Loucy (cell line): ENCODE measurements at regions not wholly inside any gene's neighbourhood (a gene's known extent, or its start where the extent isn't known, plus 50 kb on each side); places are given as distances from the start of the nearest gene placed in this dataset.

Experiments used
- H2AFZ ChIP-seq: fragments of 200-600 bp; sonication (generic); 2 replicates; pipeline ENCODE4 v1.6.0; 2016; ENCODE audit warnings: antibody characterized with exemption, mild to moderate bottlenecking, low read length, moderate library complexity
- H3F3A ChIP-seq: fragments of 200-600 bp; 2 replicates; pipeline ENCODE4 v1.6.0; 2016; ENCODE audit warnings: antibody characterized with exemption, low read depth, mild to moderate bottlenecking
- H3K27me3 ChIP-seq: fragments of 200-600 bp; sonication (generic); 2 replicates; pipeline ENCODE4 v1.6.1; 2014; ENCODE audit warnings: low read length, mild to moderate bottlenecking; ENCODE audit not compliant: insufficient read depth, poor library complexity, severe bottlenecking
- H3K36me3 ChIP-seq: fragments of 200-600 bp; sonication (generic); 2 replicates; pipeline ENCODE4 v1.6.1; 2016; ENCODE audit warnings: low read length; ENCODE audit not compliant: insufficient read depth
- H3K4me1 ChIP-seq: fragments of 200-600 bp; sonication (generic); 2 replicates; pipeline ENCODE4 v1.5.1; 2014; ENCODE audit warnings: low read length, mild to moderate bottlenecking; ENCODE audit not compliant: insufficient read depth, poor library complexity, severe bottlenecking
- H3K4me2 ChIP-seq: fragments of 200-600 bp; sonication (generic); 2 replicates; pipeline ENCODE4 v1.6.0; 2014; ENCODE audit warnings: antibody characterized with exemption, low read length, low read depth, mild to moderate bottlenecking; ENCODE audit not compliant: poor library complexity, severe bottlenecking
- H3K4me3 ChIP-seq: fragments of 200-600 bp; sonication (generic); 2 replicates; pipeline ENCODE4 v1.5.1; 2014; ENCODE audit warnings: low read length, mild to moderate bottlenecking, mixed read lengths; ENCODE audit not compliant: poor library complexity, severe bottlenecking
- H3K79me2 ChIP-seq: fragments of 200-600 bp; sonication (generic); 2 replicates; pipeline ENCODE4 v1.6.1; 2014; ENCODE audit warnings: low read length; ENCODE audit not compliant: insufficient read depth
- H3K9ac ChIP-seq: fragments of 200-600 bp; sonication (generic); 2 replicates; pipeline ENCODE4 v1.6.0; 2014; ENCODE audit warnings: mild to moderate bottlenecking, low read depth, low read length, moderate library complexity; ENCODE audit not compliant: poor library complexity, severe bottlenecking
- H3K9me2 ChIP-seq: fragments of 200-600 bp; sonication (generic); replicated peaks from 2 replicates; pipeline ENCODE4 v1.6.1; 2016; ENCODE audit warnings: low read depth, low read length, mixed read lengths
- H3K9me3 ChIP-seq: fragments of 200-600 bp; sonication (generic); 2 replicates; pipeline ENCODE4 v1.6.1; 2014; ENCODE audit warnings: mild to moderate bottlenecking, antibody characterized with exemption, low read length, low read depth; ENCODE audit not compliant: insufficient read depth
- H4K20me1 ChIP-seq: fragments of 200-600 bp; sonication (generic); 2 replicates; pipeline ENCODE4 v1.6.0; 2014; ENCODE audit warnings: antibody characterized with exemption, low read length, mild to moderate bottlenecking; ENCODE audit not compliant: insufficient read depth, poor library complexity, severe bottlenecking
- EZH2phosphoT487 ChIP-seq: fragments of 200-600 bp; IDR thresholded peaks from 2 replicates; pipeline ENCODE4 v1.6.1; 2018; ENCODE audit warnings: antibody characterized with exemption, mild to moderate bottlenecking, moderate library complexity, borderline replicate concordance
- TF ChIP-seq, protein P1 (sequence below): fragments of 200-600 bp; sonication (generic); conservative IDR thresholded peaks from 2 replicates; pipeline ENCODE4 v1.5.1; 2014; ENCODE audit warnings: mild to moderate bottlenecking, antibody characterized with exemption, low read length

DNA sequence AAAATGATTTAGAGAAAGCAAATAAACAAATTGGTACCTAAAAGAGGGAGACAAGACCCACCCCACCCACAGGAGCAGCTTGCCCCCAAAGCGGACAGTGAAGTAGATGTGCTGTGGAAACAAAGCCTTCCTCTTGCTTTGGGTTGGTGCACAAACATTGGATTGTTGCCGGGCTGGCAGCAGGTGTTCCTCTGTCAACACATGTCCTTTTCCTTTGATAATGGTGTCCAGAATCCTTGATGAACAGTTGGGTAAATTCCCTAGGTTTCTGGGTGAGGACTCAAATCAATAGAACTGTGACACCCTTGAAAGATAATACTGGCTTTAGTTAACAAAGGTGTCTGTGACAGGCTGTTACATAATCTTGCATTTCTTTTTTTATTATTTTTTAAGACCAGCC is 311.8 kb downstream of the SPRY2 start:
- H3K9me3 ChIP-seq: no peaks in the 10 kb centered on the region
- H3K4me2 ChIP-seq: no peak overlapping the region
- H3K9ac ChIP-seq: no peak overlapping the region

DNA sequence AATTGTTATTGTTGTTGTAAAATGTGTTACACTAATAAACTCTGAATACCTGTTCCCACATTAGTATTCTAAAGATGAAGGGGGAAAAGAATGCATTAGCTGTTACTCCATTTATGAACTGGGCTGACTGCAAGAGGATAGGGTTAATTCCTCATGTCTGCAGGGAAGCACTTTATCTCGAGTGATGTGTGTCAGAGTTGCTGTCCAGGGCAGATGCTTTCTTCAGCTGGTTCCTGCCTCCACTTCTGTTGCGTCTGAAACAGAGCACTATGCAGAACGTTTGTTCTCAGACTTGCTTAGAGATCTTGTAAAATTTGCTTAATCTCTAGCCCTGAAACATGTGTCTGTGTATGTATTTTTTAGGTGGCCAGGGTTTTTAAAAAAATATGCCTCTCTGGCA is 318.8 kb downstream of the SPRY2 start:
- Histone ChIP-seq H3K9me2 (no peaks in the 10 kb centered on the region), H3K4me3 (no peak overlapping the region), H3K4me2 (no peak overlapping the region), H3K27me3 (no peaks in the 10 kb centered on the region), H3K4me1 (no peaks in the 10 kb centered on the region), H3F3A (no peaks in the 10 kb centered on the region), H4K20me1 (no peaks in the 10 kb centered on the region), H3K9ac (no peak overlapping the region), H3K79me2 (no peaks in the 10 kb centered on the region), H3K9me3 (no peaks in the 10 kb centered on the region), H3K36me3 (no peaks in the 10 kb centered on the region), H2AFZ (no peak overlapping the region)
- no peak for TF ChIP-seq EZH2phosphoT487
- TF ChIP-seq, protein P1, sequence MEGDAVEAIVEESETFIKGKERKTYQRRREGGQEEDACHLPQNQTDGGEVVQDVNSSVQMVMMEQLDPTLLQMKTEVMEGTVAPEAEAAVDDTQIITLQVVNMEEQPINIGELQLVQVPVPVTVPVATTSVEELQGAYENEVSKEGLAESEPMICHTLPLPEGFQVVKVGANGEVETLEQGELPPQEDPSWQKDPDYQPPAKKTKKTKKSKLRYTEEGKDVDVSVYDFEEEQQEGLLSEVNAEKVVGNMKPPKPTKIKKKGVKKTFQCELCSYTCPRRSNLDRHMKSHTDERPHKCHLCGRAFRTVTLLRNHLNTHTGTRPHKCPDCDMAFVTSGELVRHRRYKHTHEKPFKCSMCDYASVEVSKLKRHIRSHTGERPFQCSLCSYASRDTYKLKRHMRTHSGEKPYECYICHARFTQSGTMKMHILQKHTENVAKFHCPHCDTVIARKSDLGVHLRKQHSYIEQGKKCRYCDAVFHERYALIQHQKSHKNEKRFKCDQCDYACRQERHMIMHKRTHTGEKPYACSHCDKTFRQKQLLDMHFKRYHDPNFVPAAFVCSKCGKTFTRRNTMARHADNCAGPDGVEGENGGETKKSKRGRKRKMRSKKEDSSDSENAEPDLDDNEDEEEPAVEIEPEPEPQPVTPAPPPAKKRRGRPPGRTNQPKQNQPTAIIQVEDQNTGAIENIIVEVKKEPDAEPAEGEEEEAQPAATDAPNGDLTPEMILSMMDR: no peak

More for the DNA sequence above, 311.8 kb downstream of the SPRY2 start:
- Histone ChIP-seq H3F3A (no peaks in the 10 kb centered on the region), H3K4me1 (no peaks in the 10 kb centered on the region), H3K9me2 (no peaks in the 10 kb centered on the region), H3K79me2 (no peaks in the 10 kb centered on the region), H3K36me3 (no peaks in the 10 kb centered on the region), H3K27me3 (no peaks in the 10 kb centered on the region), H3K4me3 (no peak overlapping the region), H4K20me1 (no peaks in the 10 kb centered on the region), H2AFZ (no peak overlapping the region)
- no peak for TF ChIP-seq EZH2phosphoT487
- TF ChIP-seq, protein P1: no peak

DNA sequence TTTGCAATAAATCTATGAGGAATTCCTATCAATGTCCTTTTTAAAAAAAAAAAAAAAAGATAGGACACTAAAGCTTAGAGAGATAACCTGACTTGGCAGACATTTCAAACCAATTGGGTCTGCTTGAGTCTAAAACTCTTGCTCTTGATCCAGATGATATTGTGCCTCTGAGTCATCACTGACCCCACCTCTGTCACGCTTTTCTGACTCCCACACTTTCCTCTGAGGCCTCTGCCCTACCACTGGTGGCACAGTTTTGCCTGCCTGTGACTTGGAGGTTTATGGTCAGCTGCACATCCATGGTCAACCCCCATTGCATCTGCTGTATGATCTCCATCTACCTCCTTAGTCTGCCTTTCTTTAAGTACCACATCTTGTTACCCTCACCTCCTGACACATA is 328.7 kb downstream of the SPRY2 start:
- Histone ChIP-seq H4K20me1 (no peaks in the 10 kb centered on the region), H3K9me3 (0 out of 2 replicates have a peak, but pooled peaks cover 2% of the 10 kb centered on the region), H3K79me2 (no peaks in the 10 kb centered on the region), H2AFZ (no peak overlapping the region), H3K4me1 (no peaks in the 10 kb centered on the region), H3K9ac (no peak overlapping the region), H3K9me2 (no peaks in the 10 kb centered on the region), H3K27me3 (no peaks in the 10 kb centered on the region), H3F3A (no peaks in the 10 kb centered on the region), H3K36me3 (no peaks in the 10 kb centered on the region), H3K4me2 (no peak overlapping the region), H3K4me3 (no peak overlapping the region)
- TF ChIP-seq EZH2phosphoT487: no peak
- TF ChIP-seq, protein P1: no peak
